ENCODE measurements at regions not wholly inside any gene's neighbourhood (a gene's known extent, or its start where the extent isn't known, plus 50 kb on each side); places are given as distances from the start of the nearest gene placed in this dataset.

DNA sequence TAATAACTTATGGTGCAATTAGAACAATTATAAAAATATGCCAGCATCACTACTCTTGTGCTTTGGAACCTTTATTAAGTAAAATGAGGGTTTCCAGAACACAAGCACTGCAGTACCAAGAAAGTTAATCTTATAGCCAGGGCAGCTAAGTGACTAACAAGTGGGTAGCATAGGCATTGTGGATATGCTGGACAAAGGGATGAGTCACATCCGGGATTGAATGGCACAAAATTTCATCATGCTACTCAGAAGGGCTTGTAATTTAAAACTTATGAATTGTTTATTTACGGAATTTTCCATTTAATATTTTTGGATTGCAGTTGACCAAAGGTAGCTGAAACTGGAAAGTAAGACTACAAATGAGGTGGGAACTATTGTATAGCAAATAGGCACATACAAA, 250.6 kb downstream of the C7orf25 start:
- DNase-seq, result no peak
- no peaks in the 10 kb centered on the region for H3K36me3 ChIP-seq (replicated peaks in 1 of 2; ENCODE audit: insufficient read depth in 1 of 2, low read depth in 2 of 2)
- no peak overlapping the region for H3K4me3 ChIP-seq
- no peak overlapping the region for H3K27ac ChIP-seq
- TF ChIP-seq POLR2A (IDR thresholded peaks at IDR 0.05) (no peak), CTCF (IDR thresholded peaks at IDR 0.05) (no peak)
- no peak for ATAC-seq
- no peaks in the 10 kb centered on the region for H3K4me1 ChIP-seq
- H3K27me3 ChIP-seq, result no peaks in the 10 kb centered on the region
- peaks cover 0 to 5% (median 0%) of the 10 kb centered on the region in 3 donors for H3K9me3 ChIP-seq
- WGBS, 2 donors, result 61 to 70% methylated on average over 2 of the region's 2 CpGs
- intact Hi-C loops (cut with DNase I), result no loop called here

GRCh38 chr7:42650701-42651100, 261.2 kb downstream of the C7orf25 start:
- ATAC-seq (no peak), DNase-seq (no peak)
- no peak for TF ChIP-seq POLR2A (IDR thresholded peaks at IDR 0.05)
- TF ChIP-seq CTCF (IDR thresholded peaks at IDR 0.05), result no peak

GRCh38 chr7:42650171-42650570, 261.7 kb downstream of the C7orf25 start:
- intact Hi-C loops (cut with DNase I), result no loop called here
- Histone ChIP-seq H3K9me3 (no peaks in the 10 kb centered on the region), H3K4me3 (no peak overlapping the region), H3K36me3 (replicated peaks in 1 of 2; ENCODE audit: insufficient read depth in 1 of 2, low read depth in 2 of 2) (no peaks in the 10 kb centered on the region), H3K27ac (no peak overlapping the region), H3K4me1 (no peaks in the 10 kb centered on the region), H3K27me3 (no peaks in the 10 kb centered on the region)
- WGBS, 2 donors, result 66 to 67% methylated on average over 6 of the region's 6 CpGs
- ATAC-seq (no peak), DNase-seq (no peak)
- TF ChIP-seq POLR2A (IDR thresholded peaks at IDR 0.05), result no peak
- TF ChIP-seq CTCF (IDR thresholded peaks at IDR 0.05), result no peak

More at GRCh38 chr7:42650701-42651100, 261.2 kb downstream of the C7orf25 start:
- Histone ChIP-seq H3K27me3 (no peaks in the 10 kb centered on the region), H3K4me3 (no peak overlapping the region), H3K4me1 (no peaks in the 10 kb centered on the region), H3K9me3 (no peaks in the 10 kb centered on the region), H3K27ac (no peak overlapping the region), H3K36me3 (replicated peaks in 1 of 2; ENCODE audit: insufficient read depth in 1 of 2, low read depth in 2 of 2) (no peaks in the 10 kb centered on the region)
- intact Hi-C loops (cut with DNase I), result no loop called here
- WGBS, 2 donors, result 35 to 44% methylated on average over 1 of the region's 1 CpG

DNA sequence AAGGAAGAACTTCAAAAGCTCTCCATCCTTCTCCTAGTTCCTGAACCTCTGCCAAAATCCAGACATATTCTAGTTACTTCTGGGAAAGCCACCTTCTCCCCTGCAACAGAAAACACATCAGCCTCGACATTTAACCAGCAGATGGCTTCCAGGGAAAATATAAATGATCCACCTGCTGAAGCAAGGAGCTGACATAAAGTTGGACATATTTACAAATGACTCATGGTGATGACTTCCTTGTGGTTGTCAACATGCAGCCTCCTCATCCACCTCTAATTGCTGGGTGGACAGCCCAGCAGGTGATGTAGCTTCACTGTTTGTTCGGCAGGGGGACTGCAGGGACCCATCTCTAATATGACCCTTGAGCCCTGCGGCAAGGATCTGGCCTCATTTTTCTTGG, 266.0 kb downstream of the C7orf25 start:
- Histone ChIP-seq H3K4me3 (no peak overlapping the region), H3K9me3 (no peaks in the 10 kb centered on the region), H3K4me1 (no peaks in the 10 kb centered on the region), H3K36me3 (replicated peaks in 1 of 2; ENCODE audit: insufficient read depth in 1 of 2, low read depth in 2 of 2) (no peaks in the 10 kb centered on the region), H3K27me3 (no peaks in the 10 kb centered on the region), H3K27ac (no peak overlapping the region)
- TF ChIP-seq POLR2A (IDR thresholded peaks at IDR 0.05), result no peak
- TF ChIP-seq CTCF (IDR thresholded peaks at IDR 0.05), result no peak
- intact Hi-C loops (cut with DNase I), result no loop called here
- no peak for ATAC-seq
- DNase-seq, result no peak
- WGBS, 2 donors, result 37 to 54% methylated on average over 3 of the region's 3 CpGs

GRCh38 chr7:42642699-42643098, 269.2 kb downstream of the C7orf25 start:
- no peak overlapping the region for H3K4me3 ChIP-seq
- H3K4me1 ChIP-seq, result no peaks in the 10 kb centered on the region
- no peaks in the 10 kb centered on the region for H3K9me3 ChIP-seq
- no peak overlapping the region for H3K27ac ChIP-seq
- TF ChIP-seq POLR2A (IDR thresholded peaks at IDR 0.05) (no peak), CTCF (IDR thresholded peaks at IDR 0.05) (no peak)
- H3K27me3 ChIP-seq, result no peaks in the 10 kb centered on the region
- no peak for DNase-seq
- intact Hi-C loops (cut with DNase I), result no loop called here
- H3K36me3 ChIP-seq (replicated peaks in 1 of 2; ENCODE audit: insufficient read depth in 1 of 2, low read depth in 2 of 2), result no peaks in the 10 kb centered on the region
- ATAC-seq, result no peak

Data from body of pancreas (tissue), 4 donors.